ENCODE measurements at regions not wholly inside any gene's neighbourhood (a gene's known extent, or its start where the extent isn't known, plus 50 kb on each side); places are given as distances from the start of the nearest gene placed in this dataset.
"Not testable (repeated sequence)": the region's sequence is repeated elsewhere in the genome, so short reads cannot be mapped to it uniquely, and the experiment has no call there.

- DNase-seq: no peak
Observed at GRCh38 chr1:233435622-233436021, 108.1 kb downstream of the MAP3K21 start.

DNA sequence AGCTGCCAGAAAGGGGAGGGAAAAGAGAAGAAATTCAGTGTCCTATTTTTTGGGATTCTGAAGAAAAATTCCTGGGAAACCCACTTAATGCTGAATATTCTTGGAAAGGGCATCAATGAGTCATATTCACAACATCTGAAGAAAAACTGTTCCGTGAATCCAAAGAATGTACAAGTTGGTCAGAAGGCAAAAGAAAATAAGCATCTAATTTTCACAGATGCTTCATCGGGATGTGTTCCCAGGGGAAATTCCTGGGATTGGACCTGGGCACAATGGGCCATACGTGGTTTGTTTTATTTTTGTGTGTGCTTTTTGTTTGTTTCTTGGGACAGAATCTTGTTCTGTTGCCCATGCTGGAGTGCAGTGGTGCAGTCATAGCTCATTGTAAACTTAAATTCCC is 112.2 kb downstream of the MAP3K21 start:
- DNase-seq: no peak

DNA sequence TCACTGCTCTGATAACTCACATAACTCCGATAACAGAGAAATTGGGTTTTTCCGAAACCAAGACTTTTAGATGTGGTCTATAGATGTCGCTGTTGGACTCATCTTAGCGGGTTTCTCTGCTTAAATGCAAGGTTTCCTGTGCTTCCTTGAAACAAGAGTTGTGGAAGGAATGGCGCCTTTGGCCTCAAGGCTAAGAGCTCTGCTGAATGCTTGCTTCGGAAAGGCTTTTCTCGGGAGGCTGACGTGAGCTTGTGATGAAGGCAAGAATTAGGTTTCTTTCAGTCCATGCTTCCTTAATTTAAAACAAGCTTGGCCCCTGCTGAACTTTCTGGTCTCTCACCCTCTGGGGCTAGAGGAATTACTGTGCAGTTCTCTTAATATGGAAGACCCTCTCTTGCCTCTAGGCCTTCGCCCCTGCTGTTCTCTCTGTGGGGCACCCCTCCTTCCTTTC is 113.5 kb downstream of the MAP3K21 start:
- no peak for DNase-seq

GRCh38 chr1:233442026-233442780 is 114.7 kb downstream of the MAP3K21 start:
- no peak for DNase-seq

DNA sequence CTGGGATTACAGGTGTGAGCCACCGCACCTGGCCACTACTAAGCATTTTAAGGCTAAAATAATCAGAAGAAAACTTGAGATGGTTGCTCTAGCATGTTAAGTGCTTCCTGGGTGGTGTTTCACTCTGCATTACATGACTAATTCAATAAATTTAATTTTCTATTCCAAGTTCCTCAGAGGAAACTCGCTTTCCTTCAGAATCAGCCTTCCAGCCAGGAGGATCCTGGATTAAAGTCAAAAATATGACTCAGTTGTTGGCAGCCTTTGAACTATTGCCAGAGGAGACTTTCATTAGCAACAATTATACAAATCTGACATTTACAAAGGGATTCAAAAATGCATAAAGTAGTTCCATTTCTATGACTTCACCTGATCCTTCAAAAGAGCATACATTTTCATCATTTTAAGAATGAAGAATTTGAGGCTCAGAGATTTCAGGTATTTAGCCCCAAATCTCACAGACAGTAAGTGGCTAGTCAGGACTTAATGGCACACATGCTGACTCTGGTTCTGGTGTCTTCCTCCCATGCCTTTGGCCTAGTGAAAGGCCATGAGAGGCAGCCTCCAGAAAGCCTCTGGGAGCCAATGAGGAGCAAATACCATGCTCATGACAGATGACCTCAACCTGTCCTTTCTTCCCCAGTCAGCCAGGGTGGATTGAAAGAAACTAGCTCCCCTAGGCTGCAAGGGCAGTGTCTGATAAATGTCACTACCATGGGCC is 115.7 kb downstream of the MAP3K21 start:
- no peak for DNase-seq

- no peak for DNase-seq
Observed at GRCh38 chr1:233444484-233444883, 117.0 kb downstream of the MAP3K21 start.

- no peak for DNase-seq
Observed at GRCh38 chr1:233445737-233446136, 118.2 kb downstream of the MAP3K21 start.

- no peak for DNase-seq
Observed at GRCh38 chr1:233446935-233447334, 119.4 kb downstream of the MAP3K21 start.

- no peak for DNase-seq
Observed at GRCh38 chr1:233448109-233448689, 120.7 kb downstream of the MAP3K21 start.

DNA sequence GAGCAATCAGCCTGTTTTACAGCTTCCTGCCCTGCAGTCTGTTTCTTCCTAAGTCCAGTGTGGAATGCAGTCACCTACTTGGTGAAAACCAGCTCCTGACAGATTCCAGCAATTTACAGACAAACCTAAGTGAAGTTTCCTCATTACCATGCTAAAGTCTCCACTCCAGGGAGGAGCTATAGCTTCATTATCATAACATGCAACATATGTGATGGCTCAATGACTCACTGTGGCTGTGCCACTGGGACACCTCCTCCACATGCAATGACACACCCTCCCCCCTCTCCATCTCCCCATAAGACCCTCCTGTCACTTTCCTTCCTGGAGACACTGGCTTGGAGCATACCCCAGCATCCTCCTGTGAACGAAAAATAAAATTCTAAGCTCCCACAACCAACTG is 125.2 kb downstream of the MAP3K21 start:
- no peak for DNase-seq

- DNase-seq: no peak
Observed at GRCh38 chr1:233453433-233454200, 126.1 kb downstream of the MAP3K21 start.

DNA sequence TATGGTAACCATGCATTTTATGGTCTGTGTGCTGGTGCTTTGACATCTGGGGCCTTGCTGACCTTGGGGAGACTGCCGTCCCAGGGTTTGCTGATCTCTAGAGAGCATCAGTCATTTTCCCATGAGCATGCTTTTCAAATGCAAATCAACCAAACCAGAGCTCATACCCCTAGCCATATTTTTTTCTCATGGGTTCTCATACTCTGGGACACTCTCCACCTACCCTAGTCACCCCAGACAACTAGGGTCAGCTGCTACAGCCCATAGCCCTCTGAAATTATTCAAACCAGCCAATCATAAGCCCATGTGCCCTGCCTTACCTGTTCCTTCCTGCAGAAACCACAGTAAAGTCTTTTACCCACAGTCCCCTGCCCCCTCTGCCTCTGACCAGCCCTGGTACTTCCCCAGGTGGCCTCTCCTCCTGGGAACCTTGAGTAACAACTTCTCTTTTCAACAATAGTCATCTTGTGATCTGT is 132.0 kb downstream of the MAP3K21 start:
- no peak for DNase-seq

- DNase-seq: no peak
Observed at GRCh38 chr1:233459968-233460367, 132.4 kb downstream of the MAP3K21 start.

DNA sequence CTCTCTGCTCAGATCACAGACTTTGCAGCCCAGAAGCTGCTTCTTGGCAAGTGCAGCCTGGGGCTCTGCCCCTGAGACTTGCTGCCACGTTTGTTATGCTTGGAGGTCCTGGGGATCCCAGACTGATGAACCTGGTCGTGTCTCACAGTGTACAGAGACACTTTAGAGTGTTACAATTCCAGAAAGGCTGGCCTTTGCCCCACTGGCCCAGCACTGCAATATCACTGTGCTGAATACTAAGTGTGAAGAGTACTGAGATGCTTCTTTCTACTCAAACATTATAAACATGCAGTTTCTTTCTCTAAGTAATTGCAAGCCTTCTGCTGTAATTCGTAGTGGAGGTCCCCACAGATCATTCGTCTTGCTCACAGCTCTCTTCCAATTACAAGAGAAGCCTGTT is 133.2 kb downstream of the MAP3K21 start:
- DNase-seq: no peak

GRCh38 chr1:233461847-233462246 is 134.3 kb downstream of the MAP3K21 start:
- DNase-seq: no peak

- no peak for DNase-seq
Observed at GRCh38 chr1:233463333-233463732, 135.8 kb downstream of the MAP3K21 start.

GRCh38 chr1:233465745-233466343 is 138.3 kb downstream of the MAP3K21 start:
- no peak for DNase-seq

GRCh38 chr1:233470741-233471499 is 143.0 kb upstream of the KCNK1 start:
- DNase-seq: no peak

DNA sequence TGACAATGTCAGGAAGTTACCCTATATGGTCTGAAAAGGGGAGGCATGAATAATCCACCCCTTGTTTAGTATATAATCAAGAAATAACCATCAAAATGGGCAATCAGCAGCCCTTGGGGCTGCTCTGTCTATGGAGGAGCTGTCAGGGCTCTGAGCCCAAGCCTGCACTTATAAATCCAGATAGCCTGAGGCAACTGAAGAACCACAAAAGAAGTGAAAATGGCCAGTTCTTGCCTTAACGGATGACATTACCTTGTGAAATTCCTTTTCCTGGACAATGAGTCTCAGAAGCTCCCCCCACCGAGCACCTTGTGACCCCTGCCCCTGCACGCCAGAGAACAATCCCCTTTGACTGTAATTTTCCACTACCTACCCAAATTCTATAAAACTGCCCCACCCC is 142.1 kb upstream of the KCNK1 start:
- DNase-seq: not testable (repeated sequence)

DNA sequence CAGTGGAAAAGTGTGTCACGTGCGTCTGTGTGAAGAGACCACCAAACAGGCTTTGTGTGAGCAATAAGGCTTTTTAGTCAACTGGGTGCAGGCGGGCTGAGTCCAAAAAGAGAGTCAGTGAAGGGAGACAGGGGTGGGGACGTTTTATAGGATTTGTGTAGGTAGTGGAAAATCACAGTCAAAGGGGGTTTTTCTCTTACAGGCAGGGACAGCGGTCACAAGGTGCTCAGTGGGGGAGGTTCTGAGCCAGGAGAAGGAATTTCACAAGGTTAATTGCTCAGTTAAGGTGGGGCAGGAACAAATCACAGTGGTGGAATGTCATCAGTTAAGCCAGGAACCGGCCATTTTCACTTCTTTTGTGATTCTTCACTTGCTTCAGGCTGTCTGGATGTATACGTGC is 141.1 kb upstream of the KCNK1 start:
- not testable (repeated sequence) for DNase-seq

GRCh38 chr1:233473549-233474204 is 140.2 kb upstream of the KCNK1 start:
- no peak for DNase-seq
